ENCODE measurements at regions not wholly inside any gene's neighbourhood (a gene's known extent, or its start where the extent isn't known, plus 50 kb on each side); places are given as distances from the start of the nearest gene placed in this dataset.

GRCh38 chr4:75376543-75376942 lies 137.7 kb downstream of the RCHY1 start:
- no peak overlapping the region for H4K8ac ChIP-seq (replicated peaks; ENCODE audit: insufficient read length, low read depth, low read length)
- H3K9me3 Mint-ChIP-seq, result peaks cover 17 to 30% of the 10 kb centered on the region in 2 experiments
- H3K36me3 Mint-ChIP-seq (ENCODE audit: insufficient read depth in 1 of 3, low read depth in 3 of 3), result peaks cover 8 to 15% (median 15%) of the 10 kb centered on the region in 3 experiments

More at GRCh38 chr4:75376543-75376942, 137.7 kb downstream of the RCHY1 start:
- H4K91ac ChIP-seq (ENCODE audit: insufficient read length, low read depth, low read length), result no peak overlapping the region
- Mint-ChIP-seq H3K27ac (no peak overlapping the region; a peak in 1 of 7 replicates), H3K4me3 (no peak overlapping the region), H3K4me1 (no peaks in the 10 kb centered on the region), H3K27me3 (ENCODE audit: low read depth) (peaks cover 4% of the 10 kb centered on the region)
- no peaks in the 10 kb centered on the region for H4K20me1 ChIP-seq (ENCODE audit: control insufficient read depth, insufficient read depth, insufficient read length)
- no peaks in the 10 kb centered on the region for H3K79me1 ChIP-seq (ENCODE audit: insufficient read depth, low read depth, low read length, poor library complexity, severe bottlenecking)
- DNase-seq, result no peak
- H2BK12ac ChIP-seq (ENCODE audit: insufficient read length, low read depth, low read length), result no peak overlapping the region
- no peak overlapping the region for H3K4ac ChIP-seq (ENCODE audit: low read depth, low read length)
- H2BK15ac ChIP-seq (ENCODE audit: low read depth, low read length), result no peak overlapping the region
- no peak overlapping the region for H3K9ac ChIP-seq (ENCODE audit: extremely low read depth, insufficient read length, low read length)
- no peaks in the 10 kb centered on the region for H3K27me3 ChIP-seq (ENCODE audit: insufficient read depth, low read length)
- H3K27ac ChIP-seq (ENCODE audit: insufficient read length, low read depth, low read length), result no peak overlapping the region
- no peak overlapping the region for H3K4me2 ChIP-seq (ENCODE audit: insufficient read depth, insufficient read length, low read length)
- H3K56ac ChIP-seq (ENCODE audit: insufficient read length, low read depth, low read length), result no peak overlapping the region
- no peak overlapping the region for H3T11ph ChIP-seq (ENCODE audit: low read length)
- H3K23ac ChIP-seq (ENCODE audit: insufficient read length, low read depth, low read length), result no peak overlapping the region
- no peak overlapping the region for H2BK5ac ChIP-seq (ENCODE audit: insufficient read length, low read length)
- H2AFZ ChIP-seq (ENCODE audit: low read length), result no peak overlapping the region
- no peak overlapping the region for H2BK20ac ChIP-seq (ENCODE audit: low read depth, low read length, poor library complexity, severe bottlenecking)
- H2BK120ac ChIP-seq (ENCODE audit: low read depth, low read length, poor library complexity, severe bottlenecking), result no peak overlapping the region
- no peak for TF ChIP-seq CTCF (conservative IDR thresholded peaks at IDR 0.05)
- peaks cover 18% of the 10 kb centered on the region for H3K9me3 ChIP-seq (ENCODE audit: control insufficient read depth, low read depth, low read length)
- no peaks in the 10 kb centered on the region for H3K4me1 ChIP-seq (ENCODE audit: insufficient read depth, low read length)
- no peak overlapping the region for H3K18ac ChIP-seq (ENCODE audit: insufficient read length, low read depth, low read length)
- no peaks in the 10 kb centered on the region for H3K79me2 ChIP-seq (ENCODE audit: insufficient read depth, low read length)
- H3K14ac ChIP-seq (ENCODE audit: insufficient read depth, low read length), result no peak overlapping the region
- no peaks in the 10 kb centered on the region for H3K23me2 ChIP-seq (ENCODE audit: insufficient read length, low read depth, low read length, poor library complexity, severe bottlenecking)
- H2AK5ac ChIP-seq (ENCODE audit: insufficient read length, low read length), result no peak overlapping the region
- no peak overlapping the region for H4K5ac ChIP-seq (ENCODE audit: insufficient read length, low read depth, low read length)

Measured in H9 (cell line).